SK-N-SH (cell line): ENCODE measurements at regions not wholly inside any gene's neighbourhood (a gene's known extent, or its start where the extent isn't known, plus 50 kb on each side); places are given as distances from the start of the nearest gene placed in this dataset.

Experiments used
- CTCF ChIP-seq: fragments of 200-600 bp; sonication (generic); IDR thresholded peaks from 2 replicates; pipeline ENCODE4 v1.6.1; 2017; ENCODE audit warnings: antibody characterized with exemption, mild to moderate bottlenecking, moderate library complexity
- EP300 ChIP-seq, 2 experiments: IDR thresholded peaks; 2 replicates each; pipeline versions ENCODE4 v1.4.0 to v1.6.1; 2012; ENCODE audit warnings: borderline replicate concordance in 1 of 2, low read depth in 1 of 2, low read length in 1 of 2
- FOXM1 ChIP-seq: IDR thresholded peaks from 2 replicates; pipeline ENCODE4 v1.4.0; 2012; ENCODE audit warnings: low read depth, mild to moderate bottlenecking
- IRF3 ChIP-seq: fragments of 150-350 bp; IDR thresholded peaks from 2 replicates; pipeline ENCODE4 v1.6.1; 2016; ENCODE audit warnings: mild to moderate bottlenecking, low read depth, low read length
- MAX ChIP-seq: IDR thresholded peaks from 2 replicates; pipeline ENCODE4 v1.4.0; 2012; ENCODE audit warnings: low read depth
- NRF1 ChIP-seq: IDR thresholded peaks from 2 replicates; pipeline ENCODE4 v1.6.1; 2012; ENCODE audit warnings: low read depth, mild to moderate bottlenecking, low read length
- POLR2AphosphoS5 ChIP-seq: IDR thresholded peaks from 2 replicates; pipeline ENCODE4 v1.6.1; 2012; ENCODE audit warnings: low read depth, low read length
- SIN3A ChIP-seq: IDR thresholded peaks from 2 replicates; pipeline ENCODE4 v1.6.1; 2012; ENCODE audit warnings: low read depth, mild to moderate bottlenecking, low read length, moderate library complexity, borderline replicate concordance
- TEAD4 ChIP-seq: IDR thresholded peaks from 2 replicates; pipeline ENCODE4 v1.4.0; 2012; ENCODE audit warnings: mild to moderate bottlenecking, borderline replicate concordance; ENCODE audit not compliant: insufficient read depth
- USF1 ChIP-seq: IDR thresholded peaks from 2 replicates; pipeline ENCODE4 v1.4.0; 2012; ENCODE audit warnings: low read depth, borderline replicate concordance

GRCh38 chr4:130021706-130022105 lies 925.8 kb downstream of the C4orf33 start:
- TF ChIP-seq IRF3 (no peak), CTCF (no peak), MAX (no peak), EP300 (IDR thresholded peaks at IDR 0.05; ENCODE audit: borderline replicate concordance in 1 of 2, low read depth in 1 of 2, low read length in 1 of 2) (no peak), TEAD4 (no peak), NRF1 (no peak), USF1 (no peak), POLR2AphosphoS5 (no peak), SIN3A (no peak), FOXM1 (no peak)
